HEK293 (cell line): ENCODE measurements at regions not wholly inside any gene's neighbourhood (a gene's known extent, or its start where the extent isn't known, plus 50 kb on each side); places are given as distances from the start of the nearest gene placed in this dataset.

ENCODE experiments used
- CTCF ChIA-PET: fragments of 350-600 bp; formaldehyde crosslinking; extraction: SDS; loops from one replicate; lab custom pipeline; 2021; ENCODE audit warnings: antibody characterized with exemption; lab: Yijun Ruan, JAX
- POLR2A ChIA-PET: fragments of 300-600 bp; formaldehyde crosslinking; extraction: SDS; loops from one replicate; lab custom pipeline; 2020; ENCODE audit warnings: antibody characterized with exemption, inconsistent platforms; lab: Yijun Ruan, JAX
- H3K27ac ChIP-seq: fragments of 200-500 bp; sonication (Bioruptor generic); 2 replicates; pipeline ENCODE4 v1.5.1; 2014; ENCODE audit warnings: low read depth, low read length, control low read depth, inconsistent platforms; ENCODE audit errors: extremely low read depth
- H3K36me3 ChIP-seq, 2 experiments: fragments of 200-500 bp in 1 of 2; sonication (Bioruptor generic) in 1 of 2; 1 replicate in 1 of 2; 2 replicates in 1 of 2; pipeline ENCODE4 v1.5.1; 2014 to 2017; ENCODE audit warnings: inconsistent platforms in 2 of 2, low read length in 2 of 2; ENCODE audit not compliant: control insufficient read depth in 2 of 2, insufficient read depth in 1 of 2
- H3K4me1 ChIP-seq: fragments of 200-500 bp; sonication (Bioruptor generic); 2 replicates; pipeline ENCODE4 v1.5.1; 2014; ENCODE audit warnings: mild to moderate bottlenecking, low read length, inconsistent platforms; ENCODE audit not compliant: control insufficient read depth, insufficient read depth
- H3K4me3 ChIP-seq: 2 replicates; pipeline ENCODE4 v1.5.1; 2011; ENCODE audit warnings: low read depth, mild to moderate bottlenecking, control low read depth, low read length, moderate library complexity
- H3K9me3 ChIP-seq: fragments of 200-500 bp; sonication (Bioruptor generic); 2 replicates; pipeline ENCODE4 v1.5.1; 2014; ENCODE audit warnings: low read depth, low read length, inconsistent platforms; ENCODE audit not compliant: control insufficient read depth, insufficient read depth
- GLI4 ChIP-seq: fragments of 450-650 bp; formaldehyde crosslinking; IDR thresholded peaks from 2 replicates; pipeline ENCODE4 v1.5.1; 2016; ENCODE audit warnings: missing biosample characterization, missing genetic modification characterization
- KLF10 ChIP-seq: fragments of 450-650 bp; IDR thresholded peaks from 2 replicates; pipeline ENCODE4 v1.5.1; 2018; ENCODE audit warnings: missing biosample characterization, mild to moderate bottlenecking, missing genetic modification characterization
- TRIM28 ChIP-seq: IDR thresholded peaks from 2 replicates; pipeline ENCODE4 v1.6.1; 2011; ENCODE audit warnings: low read length, control low read depth, borderline replicate concordance
- YY1 ChIP-seq: fragments of 450-650 bp; formaldehyde crosslinking; IDR thresholded peaks from 2 replicates; pipeline ENCODE4 v1.5.1; 2018; ENCODE audit warnings: missing biosample characterization, missing genetic modification characterization
- YY2 ChIP-seq: fragments of 450-650 bp; formaldehyde crosslinking; IDR thresholded peaks from 2 replicates; pipeline ENCODE4 v1.5.1; 2016; ENCODE audit warnings: missing biosample characterization, missing genetic modification characterization
- ZBTB1 ChIP-seq: fragments of 450-650 bp; formaldehyde crosslinking; IDR thresholded peaks from 2 replicates; pipeline ENCODE4 v1.5.1; 2016; ENCODE audit warnings: missing biosample characterization, missing genetic modification characterization
- ZBTB17 ChIP-seq: fragments of 450-650 bp; formaldehyde crosslinking; IDR thresholded peaks from 2 replicates; pipeline ENCODE4 v1.5.1; 2016; ENCODE audit warnings: missing biosample characterization, missing genetic modification characterization
- ZBTB48 ChIP-seq: fragments of 450-650 bp; formaldehyde crosslinking; IDR thresholded peaks from 2 replicates; pipeline ENCODE4 v1.5.1; 2016; ENCODE audit warnings: missing biosample characterization, missing genetic modification characterization
- ZBTB49 ChIP-seq: fragments of 450-650 bp; formaldehyde crosslinking; IDR thresholded peaks from 2 replicates; pipeline ENCODE4 v1.5.1; 2016; ENCODE audit warnings: missing biosample characterization, missing genetic modification characterization, low read depth
- ZNF138 ChIP-seq: fragments of 450-650 bp; formaldehyde crosslinking; IDR thresholded peaks from 2 replicates; pipeline ENCODE4 v1.5.1; 2016; ENCODE audit warnings: missing biosample characterization, missing genetic modification characterization, borderline replicate concordance
- ZNF341 ChIP-seq: fragments of 450-650 bp; formaldehyde crosslinking; IDR thresholded peaks from 2 replicates; pipeline ENCODE4; 2016; ENCODE audit warnings: low read depth, missing biosample characterization, missing genetic modification characterization
- ZNF544 ChIP-seq: fragments of 450-650 bp; formaldehyde crosslinking; IDR thresholded peaks from 2 replicates; pipeline ENCODE4 v1.5.0; 2017; ENCODE audit warnings: missing biosample characterization, missing genetic modification characterization
- ZNF561 ChIP-seq: fragments of 450-650 bp; IDR thresholded peaks from 2 replicates; pipeline ENCODE4 v1.5.1; 2018; ENCODE audit warnings: missing biosample characterization, missing genetic modification characterization, borderline replicate concordance
- ZNF571 ChIP-seq: fragments of 450-650 bp; formaldehyde crosslinking; IDR thresholded peaks from 2 replicates; pipeline ENCODE4 v1.5.0; 2017; ENCODE audit warnings: missing biosample characterization, missing genetic modification characterization
- ZNF596 ChIP-seq: fragments of 450-650 bp; IDR thresholded peaks from 2 replicates; pipeline ENCODE4 v1.5.0; 2018; ENCODE audit warnings: missing biosample characterization, mild to moderate bottlenecking, missing genetic modification characterization, moderate library complexity
- ZNF645 ChIP-seq: fragments of 450-650 bp; formaldehyde crosslinking; IDR thresholded peaks from 2 replicates; pipeline ENCODE4; 2016; ENCODE audit warnings: missing biosample characterization, missing genetic modification characterization
- ZNF660 ChIP-seq: fragments of 450-650 bp; IDR thresholded peaks from 2 replicates; pipeline ENCODE4 v1.5.1; 2018; ENCODE audit warnings: missing biosample characterization, mild to moderate bottlenecking, missing genetic modification characterization
- ZNF777 ChIP-seq: fragments of 450-650 bp; formaldehyde crosslinking; IDR thresholded peaks from 2 replicates; pipeline ENCODE4 v1.5.1; 2017; ENCODE audit warnings: missing biosample characterization, missing genetic modification characterization, borderline replicate concordance
- ZNF792 ChIP-seq: fragments of 450-650 bp; formaldehyde crosslinking; IDR thresholded peaks from 2 replicates; pipeline ENCODE4 v1.5.1; 2016; ENCODE audit warnings: missing biosample characterization, missing genetic modification characterization
- ZSCAN16 ChIP-seq: fragments of 450-650 bp; formaldehyde crosslinking; IDR thresholded peaks from 2 replicates; pipeline ENCODE4 v1.5.1; 2016; ENCODE audit warnings: missing biosample characterization, missing genetic modification characterization
- ZSCAN4 ChIP-seq: fragments of 450-650 bp; formaldehyde crosslinking; IDR thresholded peaks from 2 replicates; pipeline ENCODE4 v1.5.1; 2017; ENCODE audit warnings: missing biosample characterization, missing genetic modification characterization

GRCh38 chr9:91119679-91120078 is 242.0 kb downstream of the AUH start:
- CTCF ChIA-PET: interaction anchor here (0.7 kb wide), 1 partner anchor 57 kb away, joined by 3 read pairs; no protein-coding TSS in a partner anchor
- no peak overlapping the region for H3K4me3 ChIP-seq
- no peaks in the 10 kb centered on the region for H3K36me3 ChIP-seq
- POLR2A ChIA-PET: no interaction called here
- H3K9me3 ChIP-seq: no peaks in the 10 kb centered on the region
- TF ChIP-seq ZBTB1 (tag by site-specific recombination) (no peak), TRIM28 (0 out of 2 replicates have a peak, but pooled peaks have one; percentile 19)
- TF ChIP-seq, all 188 proteins: peak for 1
- no peak overlapping the region for H3K27ac ChIP-seq
- no peaks in the 10 kb centered on the region for H3K4me1 ChIP-seq

GRCh38 chr9:91120200-91120599 is 241.5 kb downstream of the AUH start:
- Histone ChIP-seq H3K27ac (no peak overlapping the region), H3K9me3 (no peaks in the 10 kb centered on the region), H3K4me1 (no peaks in the 10 kb centered on the region), H3K4me3 (no peak overlapping the region), H3K36me3 (no peaks in the 10 kb centered on the region)
- CTCF ChIA-PET: interaction anchor here (0.7 kb wide), 2 partner anchors 58 to 128 kb away, joined by 3 read pairs; no protein-coding TSS in a partner anchor
- POLR2A ChIA-PET: no interaction called here
- TF ChIP-seq ZSCAN16 (tag by site-specific recombination) (no peak), ZNF138 (tag by site-specific recombination) (no peak), ZBTB17 (tag by site-specific recombination) (no peak), YY2 (tag by site-specific recombination) (no peak), ZBTB48 (tag by site-specific recombination) (no peak), ZSCAN4 (tag by site-specific recombination) (no peak), ZBTB49 (tag by site-specific recombination) (no peak), ZNF792 (no peak), GLI4 (no peak), ZNF596 (tag by site-specific recombination) (no peak)

- CTCF ChIA-PET: interaction anchor here (0.7 kb wide), 1 partner anchor 167 kb away, joined by 4 read pairs; no protein-coding TSS in a partner anchor
- POLR2A ChIA-PET: no interaction called here
- TF ChIP-seq ZNF561 (tag by site-specific recombination) (no peak), ZNF777 (tag by site-specific recombination) (no peak), ZNF571 (no peak), ZNF341 (tag by site-specific recombination) (no peak), KLF10 (no peak), ZNF645 (tag by site-specific recombination) (no peak), ZNF544 (tag by site-specific recombination) (no peak), YY1 (tag by site-specific recombination) (no peak), ZNF660 (no peak)
- H3K27ac ChIP-seq: no peak overlapping the region
- H3K4me3 ChIP-seq: no peak overlapping the region
- no peaks in the 10 kb centered on the region for H3K9me3 ChIP-seq
- H3K36me3 ChIP-seq: no peaks in the 10 kb centered on the region
- no peaks in the 10 kb centered on the region for H3K4me1 ChIP-seq
Measured at GRCh38 chr9:91122755-91123154, 239.0 kb downstream of the AUH start.
